ENCODE measurements at regions not wholly inside any gene's neighbourhood (a gene's known extent, or its start where the extent isn't known, plus 50 kb on each side); places are given as distances from the start of the nearest gene placed in this dataset.
"Not testable (repeated sequence)": the region's sequence is repeated elsewhere in the genome, so short reads cannot be mapped to it uniquely, and the experiment has no call there.

DNA sequence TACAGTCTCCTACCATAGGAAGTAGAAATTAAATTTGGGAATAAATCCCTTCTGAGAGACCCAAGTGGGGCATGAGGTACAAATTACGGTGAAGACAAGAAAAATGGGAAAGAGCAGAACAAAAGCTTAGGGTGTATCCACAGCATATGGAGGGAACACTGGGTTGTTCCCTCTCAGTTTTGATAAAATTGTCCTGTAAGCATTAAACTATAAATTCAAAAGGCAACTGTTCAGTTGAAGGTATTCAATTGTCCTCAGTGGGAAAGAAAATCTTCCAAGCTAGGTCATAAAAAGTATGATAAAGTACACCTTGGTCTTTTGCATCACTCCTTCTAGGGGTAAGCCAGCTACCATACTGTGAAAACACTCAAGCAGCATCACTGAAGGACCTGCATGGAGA lies 118.3 kb upstream of the LRFN5 start:
- no peaks in the 10 kb centered on the region for H3K4me1 ChIP-seq (ENCODE audit: control insufficient read depth, insufficient read depth, low read length)
- no peaks in the 10 kb centered on the region for H3K36me3 ChIP-seq (ENCODE audit: control insufficient read depth, insufficient read depth, low read length, severe bottlenecking)
- no peaks in the 10 kb centered on the region for H3K27me3 ChIP-seq (replicated peaks; ENCODE audit: control insufficient read depth, insufficient read depth, low read length)
- no peak overlapping the region for H3K9ac ChIP-seq (ENCODE audit: low read length)
- DNase-seq (ENCODE audit: low read depth): no peak
- H3K9me3 ChIP-seq (ENCODE audit: control insufficient read depth, low read length): no peaks in the 10 kb centered on the region
- H3K4me3 ChIP-seq (ENCODE audit: low read length): no peak overlapping the region

DNA sequence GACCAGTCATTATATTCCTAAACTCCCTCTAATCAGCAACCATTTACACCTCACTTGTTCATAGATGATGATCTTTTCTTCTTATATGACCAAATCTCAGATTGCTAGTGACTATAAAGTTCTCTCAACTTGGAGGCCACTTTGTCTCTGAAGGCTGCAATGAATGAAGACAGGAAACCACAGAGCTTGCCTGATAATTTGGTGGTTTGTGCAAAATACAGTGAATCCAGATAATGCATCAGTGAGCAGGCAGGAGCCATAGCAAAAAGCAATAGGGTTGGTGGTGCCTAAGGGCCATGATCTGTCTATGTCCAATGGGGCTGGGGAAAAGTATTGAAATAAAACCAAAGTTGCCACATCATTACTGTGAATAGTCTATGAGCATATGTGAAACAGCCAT lies 123.8 kb upstream of the LRFN5 start:
- Histone ChIP-seq H3K4me3 (ENCODE audit: low read length) (no peak overlapping the region), H3K27me3 (replicated peaks; ENCODE audit: control insufficient read depth, insufficient read depth, low read length) (no peaks in the 10 kb centered on the region), H3K36me3 (ENCODE audit: control insufficient read depth, insufficient read depth, low read length, severe bottlenecking) (no peaks in the 10 kb centered on the region), H3K9ac (ENCODE audit: low read length) (no peak overlapping the region), H3K9me3 (ENCODE audit: control insufficient read depth, low read length) (no peaks in the 10 kb centered on the region), H3K4me1 (ENCODE audit: control insufficient read depth, insufficient read depth, low read length) (no peaks in the 10 kb centered on the region)
- no peak for DNase-seq (ENCODE audit: low read depth)

- H3K4me1 ChIP-seq (ENCODE audit: control insufficient read depth, insufficient read depth, low read length): no peaks in the 10 kb centered on the region
- H3K4me3 ChIP-seq (ENCODE audit: low read length): no peak overlapping the region
- no peak for DNase-seq (ENCODE audit: low read depth)
- no peak overlapping the region for H3K9ac ChIP-seq (ENCODE audit: low read length)
- no peaks in the 10 kb centered on the region for H3K9me3 ChIP-seq (ENCODE audit: control insufficient read depth, low read length)
- no peaks in the 10 kb centered on the region for H3K36me3 ChIP-seq (ENCODE audit: control insufficient read depth, insufficient read depth, low read length, severe bottlenecking)
- H3K27me3 ChIP-seq (replicated peaks; ENCODE audit: control insufficient read depth, insufficient read depth, low read length): no peaks in the 10 kb centered on the region
Measured at GRCh38 chr14:41476526-41476925, 130.2 kb upstream of the LRFN5 start.

DNA sequence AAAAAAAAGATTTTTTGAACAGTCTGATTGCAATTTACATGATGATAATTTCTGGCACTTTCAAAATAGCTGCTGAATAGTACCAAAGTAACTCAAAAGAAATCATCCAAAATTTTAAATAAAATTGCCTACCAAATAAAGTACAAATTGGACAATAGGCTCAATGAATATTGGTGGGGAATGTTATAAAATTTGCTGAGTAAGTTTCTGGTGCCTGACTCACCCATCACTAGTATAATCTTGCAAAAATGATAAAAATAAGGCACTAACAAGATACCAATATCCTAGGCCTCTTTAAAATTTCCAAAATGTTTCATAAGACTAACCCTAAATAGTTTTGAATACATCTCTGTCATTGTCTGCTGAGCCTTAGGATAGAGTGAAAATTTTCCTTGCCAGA lies 145.3 kb upstream of the LRFN5 start:
- no peak for DNase-seq (ENCODE audit: low read depth)
- no peak overlapping the region for H3K4me3 ChIP-seq (ENCODE audit: low read length)
- no peaks in the 10 kb centered on the region for H3K9me3 ChIP-seq (ENCODE audit: control insufficient read depth, low read length)
- H3K9ac ChIP-seq (ENCODE audit: low read length): no peak overlapping the region
- H3K27me3 ChIP-seq (replicated peaks; ENCODE audit: control insufficient read depth, insufficient read depth, low read length): no peaks in the 10 kb centered on the region
- no peaks in the 10 kb centered on the region for H3K36me3 ChIP-seq (ENCODE audit: control insufficient read depth, insufficient read depth, low read length, severe bottlenecking)
- no peaks in the 10 kb centered on the region for H3K4me1 ChIP-seq (ENCODE audit: control insufficient read depth, insufficient read depth, low read length)

GRCh38 chr14:41457393-41457792 lies 149.3 kb upstream of the LRFN5 start:
- H3K9ac ChIP-seq (ENCODE audit: low read length): no peak overlapping the region
- no peaks in the 10 kb centered on the region for H3K36me3 ChIP-seq (ENCODE audit: control insufficient read depth, insufficient read depth, low read length, severe bottlenecking)
- DNase-seq (ENCODE audit: low read depth): no peak
- H3K9me3 ChIP-seq (ENCODE audit: control insufficient read depth, low read length): no peaks in the 10 kb centered on the region
- no peak overlapping the region for H3K4me3 ChIP-seq (ENCODE audit: low read length)
- H3K27me3 ChIP-seq (replicated peaks; ENCODE audit: control insufficient read depth, insufficient read depth, low read length): no peaks in the 10 kb centered on the region
- H3K4me1 ChIP-seq (ENCODE audit: control insufficient read depth, insufficient read depth, low read length): no peaks in the 10 kb centered on the region

- DNase-seq (ENCODE audit: low read depth): no peak
- H3K4me3 ChIP-seq (ENCODE audit: low read length): no peak overlapping the region
- no peaks in the 10 kb centered on the region for H3K36me3 ChIP-seq (ENCODE audit: control insufficient read depth, insufficient read depth, low read length, severe bottlenecking)
- no peak overlapping the region for H3K9ac ChIP-seq (ENCODE audit: low read length)
- H3K9me3 ChIP-seq (ENCODE audit: control insufficient read depth, low read length): no peaks in the 10 kb centered on the region
- no peaks in the 10 kb centered on the region for H3K27me3 ChIP-seq (replicated peaks; ENCODE audit: control insufficient read depth, insufficient read depth, low read length)
- H3K4me1 ChIP-seq (ENCODE audit: control insufficient read depth, insufficient read depth, low read length): no peaks in the 10 kb centered on the region
Measured at GRCh38 chr14:41449066-41449465, 157.6 kb upstream of the LRFN5 start.

DNA sequence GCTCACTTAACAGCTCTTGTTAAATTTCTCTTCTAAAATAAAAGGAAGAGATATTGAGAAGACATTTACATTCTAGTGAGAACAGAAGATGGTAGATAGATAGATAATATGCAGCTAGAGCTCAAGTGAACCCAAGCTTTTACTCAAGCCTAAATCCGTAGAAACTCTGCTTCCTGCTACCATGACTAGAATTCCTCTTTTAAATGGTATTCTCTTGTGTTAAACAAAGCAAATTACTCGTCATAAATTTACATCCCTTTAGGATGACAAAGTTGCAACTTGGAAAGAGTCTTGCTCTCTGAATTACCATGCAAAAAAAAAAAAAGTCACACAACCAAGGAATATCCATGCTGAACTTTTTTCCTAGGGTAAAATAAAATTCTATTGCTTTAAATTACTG lies 160.7 kb upstream of the LRFN5 start:
- H3K9me3 ChIP-seq (ENCODE audit: control insufficient read depth, low read length): no peaks in the 10 kb centered on the region
- no peak for DNase-seq (ENCODE audit: low read depth)
- H3K4me1 ChIP-seq (ENCODE audit: control insufficient read depth, insufficient read depth, low read length): no peaks in the 10 kb centered on the region
- H3K9ac ChIP-seq (ENCODE audit: low read length): no peak overlapping the region
- no peaks in the 10 kb centered on the region for H3K27me3 ChIP-seq (replicated peaks; ENCODE audit: control insufficient read depth, insufficient read depth, low read length)
- H3K4me3 ChIP-seq (ENCODE audit: low read length): no peak overlapping the region
- H3K36me3 ChIP-seq (ENCODE audit: control insufficient read depth, insufficient read depth, low read length, severe bottlenecking): no peaks in the 10 kb centered on the region

GRCh38 chr14:41423503-41423902 lies 183.2 kb upstream of the LRFN5 start:
- no peak for DNase-seq (ENCODE audit: low read depth)
- no peaks in the 10 kb centered on the region for H3K4me1 ChIP-seq (ENCODE audit: control insufficient read depth, insufficient read depth, low read length)
- no peak overlapping the region for H3K4me3 ChIP-seq (ENCODE audit: low read length)

DNA sequence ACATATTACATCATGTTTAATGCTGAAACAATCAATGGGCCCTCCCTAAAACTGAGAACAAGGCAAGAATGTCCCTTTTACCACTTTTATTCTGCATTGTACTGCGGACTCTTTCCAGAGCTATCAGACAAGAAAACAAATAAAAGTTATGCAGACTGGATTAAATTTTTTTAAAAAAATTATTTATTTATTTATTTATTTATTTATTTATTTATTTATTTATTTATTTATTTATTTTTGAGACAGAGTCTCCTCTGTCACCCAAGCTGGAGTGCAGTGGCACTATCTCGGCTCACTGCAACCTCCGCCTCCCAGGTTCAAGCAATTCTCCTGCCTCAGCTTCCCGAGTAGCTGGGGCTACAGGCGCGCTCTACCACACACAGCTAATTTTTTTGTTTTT lies 185.4 kb upstream of the LRFN5 start:
- H3K4me3 ChIP-seq (ENCODE audit: low read length); H3K9me3 ChIP-seq (ENCODE audit: control insufficient read depth, low read length); DNase-seq (ENCODE audit: low read depth); H3K9ac ChIP-seq (ENCODE audit: low read length); H3K4me1 ChIP-seq (ENCODE audit: control insufficient read depth, insufficient read depth, low read length); H3K27me3 ChIP-seq (replicated peaks; ENCODE audit: control insufficient read depth, insufficient read depth, low read length); H3K36me3 ChIP-seq (ENCODE audit: control insufficient read depth, insufficient read depth, low read length, severe bottlenecking): not testable (repeated sequence)

More at GRCh38 chr14:41423503-41423902, 183.2 kb upstream of the LRFN5 start:
- H3K9me3 ChIP-seq (ENCODE audit: control insufficient read depth, low read length): no peaks in the 10 kb centered on the region
- no peak overlapping the region for H3K9ac ChIP-seq (ENCODE audit: low read length)
- H3K27me3 ChIP-seq (replicated peaks; ENCODE audit: control insufficient read depth, insufficient read depth, low read length): no peaks in the 10 kb centered on the region
- H3K36me3 ChIP-seq (ENCODE audit: control insufficient read depth, insufficient read depth, low read length, severe bottlenecking): no peaks in the 10 kb centered on the region

- H3K4me3 ChIP-seq (ENCODE audit: low read length): no peak overlapping the region
- H3K4me1 ChIP-seq (ENCODE audit: control insufficient read depth, insufficient read depth, low read length): no peaks in the 10 kb centered on the region
- no peak overlapping the region for H3K9ac ChIP-seq (ENCODE audit: low read length)
- DNase-seq (ENCODE audit: low read depth): no peak
- no peaks in the 10 kb centered on the region for H3K9me3 ChIP-seq (ENCODE audit: control insufficient read depth, low read length)
- H3K27me3 ChIP-seq (replicated peaks; ENCODE audit: control insufficient read depth, insufficient read depth, low read length): no peaks in the 10 kb centered on the region
- H3K36me3 ChIP-seq (ENCODE audit: control insufficient read depth, insufficient read depth, low read length, severe bottlenecking): no peaks in the 10 kb centered on the region
Measured at GRCh38 chr14:41419709-41420108, 187.0 kb upstream of the LRFN5 start.

- H3K9ac ChIP-seq (ENCODE audit: low read length): no peak overlapping the region
- no peaks in the 10 kb centered on the region for H3K4me1 ChIP-seq (ENCODE audit: control insufficient read depth, insufficient read depth, low read length)
- no peak for DNase-seq (ENCODE audit: low read depth)
- no peak overlapping the region for H3K4me3 ChIP-seq (ENCODE audit: low read length)
- H3K9me3 ChIP-seq (ENCODE audit: control insufficient read depth, low read length): no peaks in the 10 kb centered on the region
- H3K36me3 ChIP-seq (ENCODE audit: control insufficient read depth, insufficient read depth, low read length, severe bottlenecking): no peaks in the 10 kb centered on the region
- H3K27me3 ChIP-seq (replicated peaks; ENCODE audit: control insufficient read depth, insufficient read depth, low read length): no peaks in the 10 kb centered on the region
Measured at GRCh38 chr14:41418851-41419250, 187.8 kb upstream of the LRFN5 start.

- DNase-seq (ENCODE audit: low read depth): no peak
- Histone ChIP-seq H3K4me1 (ENCODE audit: control insufficient read depth, insufficient read depth, low read length) (no peaks in the 10 kb centered on the region), H3K36me3 (ENCODE audit: control insufficient read depth, insufficient read depth, low read length, severe bottlenecking) (no peaks in the 10 kb centered on the region), H3K4me3 (ENCODE audit: low read length) (no peak overlapping the region), H3K9me3 (ENCODE audit: control insufficient read depth, low read length) (no peaks in the 10 kb centered on the region), H3K27me3 (replicated peaks; ENCODE audit: control insufficient read depth, insufficient read depth, low read length) (no peaks in the 10 kb centered on the region), H3K9ac (ENCODE audit: low read length) (no peak overlapping the region)
Measured at GRCh38 chr14:41409806-41410205, 196.9 kb upstream of the LRFN5 start.

Measured in adipocyte (in vitro differentiated cells).